GM03348 (cell line): ENCODE measurements at regions not wholly inside any gene's neighbourhood (a gene's known extent, or its start where the extent isn't known, plus 50 kb on each side); places are given as distances from the start of the nearest gene placed in this dataset.
"Not testable (repeated sequence)": the region's sequence is repeated elsewhere in the genome, so short reads cannot be mapped to it uniquely, and the experiment has no call there.

Experiments
- DNase-seq: peaks from one replicate; pipeline ENCODE4 v3.0.0; 2012; ENCODE audit warnings: low spot score

DNA sequence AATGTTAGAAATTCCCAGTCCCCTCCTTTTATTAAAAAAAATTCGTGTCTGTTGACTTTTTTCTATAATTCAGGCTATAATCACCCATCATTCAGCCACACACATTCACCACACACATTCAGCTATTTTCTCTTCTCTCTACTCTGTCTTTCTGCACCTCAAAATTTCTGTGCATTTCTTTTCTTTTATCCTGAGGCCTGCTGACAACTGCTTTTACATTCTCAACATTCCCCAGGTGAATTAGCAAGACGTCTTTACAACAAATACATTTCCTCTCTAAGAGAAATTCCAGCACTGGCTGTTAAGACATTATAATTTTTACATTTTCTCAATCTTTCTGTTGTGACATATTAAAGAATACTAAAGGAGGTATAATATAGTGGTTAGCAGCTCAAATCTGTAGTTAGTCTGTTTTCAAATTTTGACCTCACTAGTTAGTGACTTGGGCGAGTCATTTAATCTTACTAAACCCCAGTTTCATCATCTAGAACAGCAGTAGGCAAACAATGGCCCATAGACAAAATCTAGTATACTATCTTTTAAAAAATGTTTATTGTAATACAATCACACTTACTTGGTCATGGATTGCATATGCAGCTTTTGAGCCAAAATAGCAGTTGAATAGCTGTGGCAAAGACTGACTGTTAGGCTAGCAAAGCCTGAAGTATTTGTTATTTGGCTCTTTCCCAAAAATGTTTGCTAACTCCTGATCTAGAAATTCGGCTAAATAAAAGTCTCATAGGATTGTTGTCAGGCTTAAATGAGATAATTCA lies 350.7 kb downstream of the NSUN3 start:
- DNase-seq = peak; percentile 37

- DNase-seq = no peak
Measured at GRCh38 chr3:94414418-94414817, 351.6 kb downstream of the NSUN3 start.

- no peak for DNase-seq
Measured at GRCh38 chr3:94416768-94417167, 353.9 kb downstream of the NSUN3 start.

DNA sequence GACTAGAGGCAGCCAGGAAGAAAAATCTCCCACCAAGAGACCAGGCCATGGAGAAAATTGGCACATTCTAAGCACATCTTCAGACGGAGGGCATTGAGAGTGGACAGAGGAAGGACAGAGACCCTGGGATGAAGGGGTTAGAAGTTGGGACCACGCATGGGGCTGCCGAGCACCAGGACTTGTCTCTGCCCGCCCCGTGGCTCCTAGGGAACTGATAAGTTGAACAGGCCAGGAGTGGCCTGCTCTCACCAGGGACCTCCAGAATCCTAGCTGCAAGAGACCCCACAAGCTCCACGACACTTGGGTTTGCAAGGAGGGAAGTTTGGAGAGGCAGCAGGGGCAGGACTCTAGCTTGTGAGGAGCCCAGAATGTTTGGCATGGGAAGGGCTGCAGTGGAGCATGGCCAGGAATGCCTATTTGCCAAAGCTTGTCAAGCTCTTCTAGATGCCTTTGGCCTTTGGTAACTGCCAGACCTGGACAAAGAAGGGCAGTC lies 355.1 kb downstream of the NSUN3 start:
- no peak for DNase-seq

DNA sequence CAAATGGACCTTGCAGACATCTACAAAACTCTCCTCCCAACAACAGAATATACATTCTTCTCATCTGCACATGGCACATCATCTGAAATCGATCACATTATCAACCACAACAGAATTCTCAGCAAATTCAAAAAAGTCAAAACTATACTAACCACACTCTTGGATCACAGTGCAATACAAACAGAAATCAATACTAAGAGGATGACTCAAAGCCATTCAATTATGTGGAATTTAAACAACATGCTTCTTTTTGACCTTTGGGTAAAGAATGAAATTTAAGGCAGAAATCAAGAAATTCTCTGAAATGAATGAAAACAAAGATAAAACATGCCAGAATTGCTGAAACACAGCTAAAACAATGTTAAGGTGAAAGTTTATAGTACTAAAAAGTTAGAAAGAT lies 358.1 kb downstream of the NSUN3 start:
- no peak for DNase-seq

DNA sequence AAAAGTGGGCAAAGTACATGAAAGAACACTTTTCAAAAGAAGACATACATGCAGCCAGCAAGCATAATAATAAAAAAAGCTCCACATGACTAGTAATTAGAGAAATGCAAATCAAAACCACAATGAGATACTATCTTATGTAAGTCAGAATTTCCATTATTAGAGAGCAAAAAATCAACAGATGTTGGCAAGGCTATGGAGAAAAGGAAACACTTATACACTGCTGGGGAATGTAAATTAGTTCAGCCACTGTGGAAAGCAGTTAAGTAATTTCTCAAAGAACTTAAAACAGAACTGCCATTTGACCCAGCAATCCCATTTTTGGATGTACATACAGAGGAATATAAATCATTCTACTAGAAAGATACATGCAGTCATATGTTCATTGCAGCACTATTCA lies 360.7 kb downstream of the NSUN3 start:
- DNase-seq = no peak

DNA sequence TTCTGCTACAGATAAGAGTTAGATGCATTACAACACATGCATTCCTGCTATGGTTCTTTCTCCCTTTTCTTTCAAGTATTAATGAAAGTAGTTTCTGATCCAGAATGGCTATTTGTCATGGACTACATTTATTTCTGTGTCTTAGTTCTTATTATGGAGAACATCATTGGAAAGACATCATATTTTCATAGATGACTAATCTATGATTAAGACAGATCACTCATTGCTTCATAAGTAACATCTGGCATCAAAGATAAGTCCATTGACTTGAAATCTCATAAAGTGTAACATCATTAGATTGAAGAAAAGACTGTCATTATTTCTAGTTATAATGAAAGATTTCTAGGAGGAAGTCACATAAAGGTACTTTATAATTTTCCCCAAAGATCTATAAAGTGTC lies 366.7 kb downstream of the NSUN3 start:
- no peak for DNase-seq

DNA sequence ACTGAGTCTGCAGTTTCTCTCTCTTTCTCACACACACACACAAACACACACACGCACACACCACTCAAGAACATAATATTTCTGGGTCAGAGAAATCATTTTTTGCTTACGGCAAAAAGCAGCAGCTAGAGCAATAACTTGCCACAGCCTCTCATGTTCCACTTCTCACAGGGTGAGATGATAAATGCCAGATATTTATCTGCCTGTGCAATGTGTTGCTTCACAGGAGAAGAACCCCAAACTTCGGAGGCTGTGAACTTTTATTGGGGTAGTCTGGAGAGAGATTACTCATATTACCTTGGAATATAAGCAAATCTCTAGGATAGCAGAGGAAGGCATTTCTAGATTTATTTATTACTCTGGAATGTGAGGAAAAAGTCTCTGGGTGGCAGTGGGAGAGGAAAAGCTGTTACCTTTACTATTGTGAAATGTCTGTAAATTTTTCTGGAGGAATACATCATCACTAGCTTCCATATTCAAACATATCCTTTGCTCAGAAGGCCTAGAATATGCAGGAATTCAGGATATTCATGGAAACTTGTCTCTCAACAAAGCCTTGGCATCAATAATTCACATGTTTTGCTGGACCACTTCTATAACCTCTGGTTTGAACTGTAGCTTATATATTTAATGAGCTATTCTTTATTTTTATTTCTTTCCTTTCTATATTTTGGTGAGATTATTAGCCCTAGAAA lies 369.2 kb downstream of the NSUN3 start:
- DNase-seq = no peak

GRCh38 chr3:94433811-94434210 lies 370.9 kb downstream of the NSUN3 start:
- no peak for DNase-seq

DNA sequence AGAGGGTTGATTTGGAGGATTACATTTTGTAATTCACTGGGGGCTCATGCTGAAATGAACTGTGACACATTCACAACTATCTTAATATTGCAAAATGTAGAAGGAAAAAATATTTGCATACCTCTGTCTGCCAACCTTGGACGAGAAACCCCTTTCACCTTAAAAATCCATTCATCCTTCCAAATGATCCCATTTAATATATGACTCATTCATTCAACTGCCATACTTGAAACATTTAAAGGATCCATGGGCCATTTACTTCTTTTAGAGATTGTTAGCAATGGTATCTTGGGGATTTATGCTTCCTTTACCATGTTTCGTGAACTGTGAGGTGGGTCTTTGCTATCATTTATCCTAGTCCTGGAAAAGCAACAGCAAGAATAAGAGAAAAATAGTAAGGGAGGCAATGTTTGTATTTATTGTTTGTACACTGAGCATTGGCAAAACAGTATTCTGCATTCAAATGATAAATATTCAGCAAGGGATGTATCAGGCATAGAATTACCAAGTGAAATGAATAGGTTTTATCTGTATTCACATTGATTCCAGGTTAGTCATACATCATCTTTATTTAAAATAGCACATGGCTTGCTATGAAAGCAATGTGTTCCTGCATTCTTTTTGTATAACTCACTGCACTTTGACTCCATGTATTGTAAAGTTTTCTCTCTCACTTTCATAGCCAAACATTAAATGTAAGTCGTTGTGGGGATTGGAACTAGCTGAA lies 378.1 kb downstream of the NSUN3 start:
- peak; percentile 56 for DNase-seq

DNA sequence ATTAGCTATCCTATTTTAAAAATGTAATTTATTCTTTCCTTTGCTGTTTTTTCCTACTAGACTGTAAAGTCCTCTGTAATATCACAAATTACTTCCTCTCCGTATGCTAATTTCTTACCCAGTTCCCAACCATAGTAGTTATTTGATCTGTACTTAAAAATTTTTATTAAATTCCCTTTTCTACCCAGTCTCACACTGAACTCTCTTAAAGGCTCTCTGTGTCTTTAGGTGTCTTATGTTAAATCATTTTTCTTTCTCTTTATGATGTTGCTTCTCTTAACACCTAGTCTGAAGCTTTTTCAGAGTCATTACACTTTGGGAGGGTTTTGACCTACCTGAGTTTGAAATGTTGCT lies 378.6 kb downstream of the NSUN3 start:
- no peak for DNase-seq

DNA sequence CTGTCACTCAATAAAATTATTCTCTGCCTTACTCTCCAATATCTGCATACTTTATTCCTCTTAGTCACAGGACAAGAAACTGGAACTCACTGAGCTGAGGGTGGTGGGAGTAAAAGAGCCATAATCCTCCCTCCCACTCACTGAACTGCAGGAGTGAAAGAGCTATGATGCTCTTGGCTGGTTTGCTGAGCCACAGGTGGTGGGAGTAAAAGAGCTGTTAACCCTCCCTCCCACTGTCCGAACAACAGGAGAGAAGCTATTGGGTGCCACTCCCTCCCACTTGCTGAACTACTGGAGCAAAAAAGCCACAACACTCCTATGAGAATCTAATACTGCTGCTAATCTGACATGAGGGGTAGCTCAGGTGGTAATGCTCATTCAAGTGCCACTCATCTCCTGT lies 391.0 kb downstream of the NSUN3 start:
- DNase-seq = no peak

DNA sequence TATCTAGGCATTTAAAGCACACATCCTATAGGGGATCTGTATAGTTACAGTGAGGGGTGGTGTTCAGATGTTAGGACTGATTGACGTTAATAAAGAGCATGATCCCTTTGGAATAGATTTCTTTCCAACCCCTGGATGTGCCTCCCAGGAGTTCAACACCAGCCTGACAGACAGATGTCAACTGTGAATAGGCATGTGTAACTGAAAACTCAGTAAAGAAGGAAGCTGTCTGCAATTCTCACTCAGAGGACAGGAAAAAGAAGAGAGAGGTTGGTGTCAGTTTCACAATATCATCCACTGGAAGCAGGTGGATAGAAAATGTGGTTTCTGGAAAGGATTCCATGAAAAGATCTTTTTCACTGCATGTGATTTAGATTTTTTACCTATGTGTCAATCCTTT lies 396.3 kb downstream of the NSUN3 start:
- DNase-seq = no peak

GRCh38 chr3:94460931-94461330 lies 398.1 kb downstream of the NSUN3 start:
- no peak for DNase-seq

GRCh38 chr3:94462931-94463330 lies 400.1 kb downstream of the NSUN3 start:
- no peak for DNase-seq

GRCh38 chr3:94472511-94472910 lies 409.6 kb downstream of the NSUN3 start:
- no peak for DNase-seq

DNA sequence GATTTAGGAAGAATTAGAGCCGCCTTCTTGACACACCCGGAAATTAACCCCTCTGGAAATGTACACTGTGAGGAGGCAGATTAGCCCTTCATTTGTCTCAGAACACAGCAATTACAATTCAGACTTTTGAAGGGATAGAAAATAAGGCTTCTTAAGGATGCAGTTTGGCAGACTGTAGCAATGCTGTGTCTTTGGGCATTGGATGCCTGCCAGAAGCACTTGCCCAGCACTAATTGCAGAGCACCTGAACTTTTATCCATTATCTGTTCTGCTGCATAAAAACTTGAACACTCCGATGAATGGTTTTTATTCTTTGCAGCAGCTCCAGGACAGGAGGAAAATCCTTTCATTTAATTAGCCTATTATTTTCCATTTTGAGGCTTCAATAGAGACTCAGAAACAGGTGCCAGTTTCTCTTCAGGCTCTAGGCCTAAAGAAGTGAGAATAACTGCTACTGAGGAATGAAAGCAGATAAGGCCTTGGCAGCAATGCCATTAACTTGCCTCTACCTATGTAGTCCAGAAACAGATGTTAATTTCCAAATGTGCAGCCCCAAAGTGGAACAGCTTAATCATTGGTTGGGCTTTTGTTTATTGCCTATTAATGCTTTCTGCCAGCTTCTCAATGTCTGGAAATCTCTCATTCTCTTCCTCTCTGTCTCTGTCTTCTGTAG lies 418.5 kb downstream of the NSUN3 start:
- no peak for DNase-seq

- no peak for DNase-seq
Measured at GRCh38 chr3:94482686-94483085, 419.8 kb downstream of the NSUN3 start.

DNA sequence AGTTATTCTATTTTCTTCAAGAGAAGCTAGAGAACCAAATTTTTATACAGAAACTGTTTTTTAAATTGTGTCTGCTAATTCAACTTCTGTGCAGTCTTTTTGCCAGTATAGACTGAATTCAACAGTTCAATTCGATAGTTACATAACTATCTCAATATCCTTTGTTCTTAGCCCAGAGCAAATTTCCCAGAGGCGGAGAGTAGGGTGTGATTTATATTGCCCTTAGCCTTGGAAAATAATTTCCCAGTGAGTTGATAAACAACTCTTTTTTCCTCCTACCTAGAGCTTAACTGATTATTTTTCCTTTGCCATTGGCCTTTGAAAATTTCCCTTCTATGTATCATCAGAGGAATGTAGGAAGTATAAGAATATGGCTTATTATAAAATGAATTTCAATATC lies 420.5 kb downstream of the NSUN3 start:
- DNase-seq = no peak

- DNase-seq = no peak
Measured at GRCh38 chr3:94494992-94495391, 432.1 kb downstream of the NSUN3 start.

DNA sequence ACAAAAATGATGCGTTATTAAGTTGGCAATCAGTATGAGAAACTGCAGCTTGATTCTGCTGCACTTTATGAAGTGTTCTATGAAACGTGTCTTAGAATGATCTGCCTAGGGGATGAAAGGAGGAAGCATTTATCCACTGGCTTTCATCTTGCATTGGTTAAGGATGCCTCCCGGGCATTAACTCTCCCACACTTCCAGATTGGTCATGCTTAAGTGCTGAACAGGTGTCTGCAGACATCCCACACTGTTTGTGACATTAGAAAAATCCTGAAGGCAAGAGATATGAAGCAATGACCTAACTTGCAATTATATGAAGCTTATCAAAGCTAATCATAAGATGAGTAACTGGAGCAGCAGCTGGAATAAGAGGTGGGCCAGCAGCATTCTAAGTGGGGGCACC lies 437.3 kb downstream of the NSUN3 start:
- DNase-seq = no peak

- DNase-seq = not testable (repeated sequence)
Measured at GRCh38 chr3:94507354-94507753, 444.5 kb downstream of the NSUN3 start.

GRCh38 chr3:94512876-94513275 lies 450.0 kb downstream of the NSUN3 start:
- DNase-seq = no peak
